ENCODE measurements at regions not wholly inside any gene's neighbourhood (a gene's known extent, or its start where the extent isn't known, plus 50 kb on each side); places are given as distances from the start of the nearest gene placed in this dataset.

GRCh38 chr13:87537951-87538350, 133.2 kb upstream of the SLITRK5 start:
- TF ChIP-seq CTCF (IDR thresholded peaks at IDR 0.05; ENCODE audit: low read length) (no peak), EZH2 (IDR thresholded peaks at IDR 0.05; ENCODE audit: borderline replicate concordance, low read length) (no peak)

Measured in OCI-LY1 (cell line).